Fibroblast of pulmonary artery (primary cell): ENCODE measurements at regions not wholly inside any gene's neighbourhood (a gene's known extent, or its start where the extent isn't known, plus 50 kb on each side); places are given as distances from the start of the nearest gene placed in this dataset.
A peak's percentile ranks its signal among the peaks of the same experiment; 100 is the strongest.

Experiments
- DNase-seq: peaks from one replicate; pipeline ENCODE4 v3.0.0-alpha.2; 2010; ENCODE audit warnings: low read depth
- H3K4me3 ChIP-seq: replicated peaks from 2 replicates; pipeline ENCODE4 v1.5.1; 2011; ENCODE audit warnings: low read depth, mild to moderate bottlenecking, control low read depth, low read length, moderate library complexity
- TF ChIP-seq, protein P1 (sequence below): IDR thresholded peaks from 2 replicates; pipeline ENCODE4 v1.5.1; 2011; ENCODE audit warnings: mild to moderate bottlenecking, control low read depth, low read length, inconsistent platforms; ENCODE audit errors: missing control alignments

DNA sequence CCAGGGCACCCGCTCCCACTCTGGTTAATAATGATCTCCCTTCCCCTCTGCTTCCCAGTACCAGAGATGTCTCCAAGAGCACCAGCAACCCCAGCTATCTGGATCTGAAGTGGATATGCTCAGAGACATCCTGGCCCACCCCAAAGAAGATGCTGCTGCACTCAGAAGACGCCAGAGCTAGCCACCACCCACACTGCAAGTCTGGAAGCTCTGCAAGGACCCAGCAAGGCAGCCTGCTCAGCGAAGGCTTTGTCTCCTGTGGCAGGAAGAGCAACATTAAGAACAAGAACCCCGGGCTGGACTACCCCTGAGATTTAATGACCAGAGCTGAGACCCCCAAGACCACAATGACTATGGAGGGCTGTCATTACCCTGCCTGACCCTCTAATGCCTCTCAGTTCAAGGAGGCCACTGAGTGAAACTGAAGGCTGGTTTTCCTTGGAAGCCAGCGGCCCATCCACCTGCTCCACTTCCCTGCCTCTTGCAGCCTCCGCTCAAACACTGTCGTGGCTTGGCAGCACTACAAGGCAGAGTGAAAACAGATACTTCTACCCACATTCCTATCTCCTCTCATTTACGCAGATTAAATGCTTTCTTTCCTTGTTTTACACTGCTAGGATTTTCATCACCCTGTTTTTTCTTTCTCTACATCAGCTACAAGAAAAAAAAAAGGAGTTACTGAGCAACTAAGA is 202.2 kb downstream of the SNX10 start:
- TF ChIP-seq, protein P1, sequence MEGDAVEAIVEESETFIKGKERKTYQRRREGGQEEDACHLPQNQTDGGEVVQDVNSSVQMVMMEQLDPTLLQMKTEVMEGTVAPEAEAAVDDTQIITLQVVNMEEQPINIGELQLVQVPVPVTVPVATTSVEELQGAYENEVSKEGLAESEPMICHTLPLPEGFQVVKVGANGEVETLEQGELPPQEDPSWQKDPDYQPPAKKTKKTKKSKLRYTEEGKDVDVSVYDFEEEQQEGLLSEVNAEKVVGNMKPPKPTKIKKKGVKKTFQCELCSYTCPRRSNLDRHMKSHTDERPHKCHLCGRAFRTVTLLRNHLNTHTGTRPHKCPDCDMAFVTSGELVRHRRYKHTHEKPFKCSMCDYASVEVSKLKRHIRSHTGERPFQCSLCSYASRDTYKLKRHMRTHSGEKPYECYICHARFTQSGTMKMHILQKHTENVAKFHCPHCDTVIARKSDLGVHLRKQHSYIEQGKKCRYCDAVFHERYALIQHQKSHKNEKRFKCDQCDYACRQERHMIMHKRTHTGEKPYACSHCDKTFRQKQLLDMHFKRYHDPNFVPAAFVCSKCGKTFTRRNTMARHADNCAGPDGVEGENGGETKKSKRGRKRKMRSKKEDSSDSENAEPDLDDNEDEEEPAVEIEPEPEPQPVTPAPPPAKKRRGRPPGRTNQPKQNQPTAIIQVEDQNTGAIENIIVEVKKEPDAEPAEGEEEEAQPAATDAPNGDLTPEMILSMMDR: no peak
- DNase-seq: no peak
- H3K4me3 ChIP-seq: no peak overlapping the region

- no peak overlapping the region for H3K4me3 ChIP-seq
- TF ChIP-seq, protein P1: no peak
- no peak for DNase-seq
These were observed 203.9 kb downstream of the SNX10 start for GRCh38 chr7:26495569-26495968.

- TF ChIP-seq, protein P1: no peak
- no peak for DNase-seq
- H3K4me3 ChIP-seq: no peak overlapping the region
These were observed 206.3 kb downstream of the SNX10 start for GRCh38 chr7:26497801-26498596.

DNA sequence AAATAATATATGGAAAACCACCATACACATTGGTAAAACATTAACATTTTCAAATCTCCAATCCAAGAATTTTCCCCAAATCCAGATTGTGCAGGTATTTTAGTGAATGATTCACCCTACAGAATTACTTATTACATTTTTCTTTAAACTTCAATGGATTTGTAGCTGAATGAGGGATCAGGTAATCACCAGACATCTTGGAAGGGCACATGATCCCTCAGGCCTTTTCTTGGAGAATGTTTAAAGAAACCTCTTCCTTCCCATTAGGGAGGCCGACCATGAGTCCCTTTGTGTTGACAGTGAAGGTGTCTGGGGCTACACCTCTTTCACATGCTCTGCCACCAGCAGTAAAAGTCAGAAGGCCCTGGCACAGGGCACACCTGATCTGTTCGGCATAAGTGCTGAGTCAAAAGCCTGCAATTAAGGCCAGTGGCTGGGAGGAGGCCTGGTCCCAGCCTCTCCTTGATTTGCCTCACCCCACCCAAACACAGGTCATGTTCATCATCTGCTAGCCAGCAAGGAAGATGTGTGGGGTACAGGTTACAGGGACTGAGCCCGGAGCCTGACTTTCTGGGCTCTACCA is 207.7 kb downstream of the SNX10 start:
- H3K4me3 ChIP-seq: no peak overlapping the region
- no peak for DNase-seq
- TF ChIP-seq, protein P1: no peak

- no peak overlapping the region for H3K4me3 ChIP-seq
- TF ChIP-seq, protein P1: peak; percentile 57
- DNase-seq: peak; percentile 54
These were observed 209.2 kb downstream of the SNX10 start for GRCh38 chr7:26500749-26501352.

- no peak overlapping the region for H3K4me3 ChIP-seq
- no peak for DNase-seq
- TF ChIP-seq, protein P1: no peak
These were observed 212.9 kb downstream of the SNX10 start for GRCh38 chr7:26504411-26505120.
